Hepatocyte (in vitro differentiated cells): ENCODE measurements at regions not wholly inside any gene's neighbourhood (a gene's known extent, or its start where the extent isn't known, plus 50 kb on each side); places are given as distances from the start of the nearest gene placed in this dataset.

ENCODE experiments used
- DNase-seq: peaks from one replicate; pipeline ENCODE4 v3.0.0-alpha.2; 2016; ENCODE audit warnings: low spot score
- H2AFZ ChIP-seq: fragments of 200-600 bp; sonication (generic); 2 replicates; pipeline ENCODE4 v1.6.0; 2016; ENCODE audit warnings: antibody characterized with exemption, mild to moderate bottlenecking
- H3K27ac ChIP-seq: fragments of 200-600 bp; sonication (generic); 2 replicates; pipeline ENCODE4 v1.5.1; 2016; ENCODE audit warnings: mild to moderate bottlenecking
- H3K27me3 ChIP-seq: fragments of 200-600 bp; sonication (generic); 2 replicates; pipeline ENCODE4 v1.6.1; 2016
- H3K36me3 ChIP-seq: fragments of 200-600 bp; sonication (generic); replicated peaks from 2 replicates; pipeline ENCODE4 v1.5.1; 2016; ENCODE audit warnings: low read depth; ENCODE audit not compliant: insufficient read depth
- H3K4me1 ChIP-seq: fragments of 200-600 bp; sonication (generic); 2 replicates; pipeline ENCODE4 v1.5.1; 2016; ENCODE audit warnings: mild to moderate bottlenecking, moderate library complexity; ENCODE audit not compliant: insufficient read depth
- H3K4me2 ChIP-seq: fragments of 200-600 bp; sonication (generic); 2 replicates; pipeline ENCODE4 v1.6.0; 2016
- H3K4me3 ChIP-seq: fragments of 200-600 bp; sonication (generic); 2 replicates; pipeline ENCODE4 v1.5.1; 2016; ENCODE audit warnings: mild to moderate bottlenecking
- H3K79me2 ChIP-seq: fragments of 200-600 bp; sonication (generic); 2 replicates; pipeline ENCODE4 v1.6.0; 2017; ENCODE audit warnings: mild to moderate bottlenecking
- H3K9me2 ChIP-seq: fragments of 200-600 bp; sonication (generic); replicated peaks from 2 replicates; pipeline ENCODE4 v1.6.0; 2017; ENCODE audit warnings: mild to moderate bottlenecking; ENCODE audit not compliant: insufficient read depth
- H3K9me3 ChIP-seq: fragments of 200-600 bp; sonication (generic); 2 replicates; pipeline ENCODE4 v1.5.1; 2016; ENCODE audit warnings: low read depth, mild to moderate bottlenecking
- H4K20me1 ChIP-seq: fragments of 200-600 bp; sonication (generic); 2 replicates; pipeline ENCODE4 v1.6.0; 2016; ENCODE audit warnings: mild to moderate bottlenecking; ENCODE audit not compliant: insufficient read depth, poor library complexity, severe bottlenecking
- EZH2 ChIP-seq: fragments of 200-600 bp; sonication (generic); IDR thresholded peaks from 2 replicates; pipeline ENCODE4 v1.6.1; 2016; ENCODE audit warnings: antibody characterized with exemption, mild to moderate bottlenecking, borderline replicate concordance
- EZH2phosphoT487 ChIP-seq: fragments of 200-600 bp; sonication (generic); IDR thresholded peaks from one replicate; pipeline ENCODE4 v1.6.1; 2018; ENCODE audit warnings: antibody characterized with exemption, mild to moderate bottlenecking, low read depth, moderate library complexity; ENCODE audit not compliant: unreplicated experiment, severe bottlenecking
- WGBS: methylation state at CpG from one replicate; pipeline ENCODE4 v1.1.6; 2016; ENCODE audit warnings: low lambda C conversion rate; ENCODE audit errors: missing lambda C conversion rate; 5-methylcytosine and 5-hydroxymethylcytosine counted together
- TF ChIP-seq, protein P1 (sequence below): fragments of 200-600 bp; sonication (generic); IDR thresholded peaks from 2 replicates; pipeline ENCODE4 v1.5.1; 2016; ENCODE audit warnings: antibody characterized with exemption, mild to moderate bottlenecking; ENCODE audit not compliant: poor library complexity

- Histone ChIP-seq H3K36me3 (no peaks in the 10 kb centered on the region), H3K27ac (peak overlapping the region; percentile 8), H3K79me2 (no peaks in the 10 kb centered on the region), H3K9me2 (no peaks in the 10 kb centered on the region), H3K4me1 (no peaks in the 10 kb centered on the region), H3K4me2 (no peak overlapping the region), H3K9me3 (no peaks in the 10 kb centered on the region), H3K4me3 (no peak overlapping the region), H2AFZ (no peak overlapping the region), H4K20me1 (no peaks in the 10 kb centered on the region), H3K27me3 (no peaks in the 10 kb centered on the region)
- WGBS, result 67% methylated on average over 2 of the region's 2 CpGs
- TF ChIP-seq EZH2phosphoT487, result no peak
- no peak for DNase-seq
These were observed 780.1 kb downstream of the TUSC7 start for GRCh38 chr3:117489663-117490079.

GRCh38 chr3:117490716-117491115, 781.1 kb downstream of the TUSC7 start:
- Histone ChIP-seq H3K4me1 (no peaks in the 10 kb centered on the region), H3K27me3 (no peaks in the 10 kb centered on the region), H3K27ac (no peak overlapping the region), H3K4me3 (no peak overlapping the region), H3K4me2 (no peak overlapping the region), H3K79me2 (no peaks in the 10 kb centered on the region), H3K9me2 (no peaks in the 10 kb centered on the region), H4K20me1 (no peaks in the 10 kb centered on the region), H3K9me3 (no peaks in the 10 kb centered on the region), H2AFZ (no peak overlapping the region), H3K36me3 (no peaks in the 10 kb centered on the region)
- DNase-seq, result no peak
- 91% methylated on average over 1 of the region's 1 CpG for WGBS
- TF ChIP-seq, protein P1, sequence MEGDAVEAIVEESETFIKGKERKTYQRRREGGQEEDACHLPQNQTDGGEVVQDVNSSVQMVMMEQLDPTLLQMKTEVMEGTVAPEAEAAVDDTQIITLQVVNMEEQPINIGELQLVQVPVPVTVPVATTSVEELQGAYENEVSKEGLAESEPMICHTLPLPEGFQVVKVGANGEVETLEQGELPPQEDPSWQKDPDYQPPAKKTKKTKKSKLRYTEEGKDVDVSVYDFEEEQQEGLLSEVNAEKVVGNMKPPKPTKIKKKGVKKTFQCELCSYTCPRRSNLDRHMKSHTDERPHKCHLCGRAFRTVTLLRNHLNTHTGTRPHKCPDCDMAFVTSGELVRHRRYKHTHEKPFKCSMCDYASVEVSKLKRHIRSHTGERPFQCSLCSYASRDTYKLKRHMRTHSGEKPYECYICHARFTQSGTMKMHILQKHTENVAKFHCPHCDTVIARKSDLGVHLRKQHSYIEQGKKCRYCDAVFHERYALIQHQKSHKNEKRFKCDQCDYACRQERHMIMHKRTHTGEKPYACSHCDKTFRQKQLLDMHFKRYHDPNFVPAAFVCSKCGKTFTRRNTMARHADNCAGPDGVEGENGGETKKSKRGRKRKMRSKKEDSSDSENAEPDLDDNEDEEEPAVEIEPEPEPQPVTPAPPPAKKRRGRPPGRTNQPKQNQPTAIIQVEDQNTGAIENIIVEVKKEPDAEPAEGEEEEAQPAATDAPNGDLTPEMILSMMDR, result no peak
- TF ChIP-seq EZH2phosphoT487 (no peak), EZH2 (no peak)

DNA sequence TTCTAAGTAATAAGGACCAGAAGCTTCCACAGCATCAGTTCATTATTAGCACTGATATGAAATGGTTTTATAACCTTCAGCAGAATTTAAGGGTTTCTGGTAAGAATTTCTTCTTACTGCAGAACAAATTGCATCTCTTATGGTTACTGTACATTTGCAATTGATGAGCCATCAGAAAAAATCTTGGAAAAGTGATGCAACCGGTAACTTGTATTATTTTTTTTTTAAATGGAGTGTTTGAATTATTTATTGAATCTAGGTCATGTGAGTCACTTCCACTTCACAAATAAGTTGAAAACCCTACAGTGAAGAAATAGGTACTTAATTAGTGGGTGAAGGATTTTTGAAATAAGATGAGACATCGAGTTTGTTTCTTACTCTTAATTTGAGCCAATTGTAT, 786.0 kb downstream of the TUSC7 start:
- no peaks in the 10 kb centered on the region for H3K4me1 ChIP-seq
- no peaks in the 10 kb centered on the region for H3K9me3 ChIP-seq
- H3K4me3 ChIP-seq, result no peak overlapping the region
- whole genome bisulfite sequencing, result 94% methylated on average over 2 of the region's 2 CpGs
- H3K79me2 ChIP-seq, result no peaks in the 10 kb centered on the region
- no peaks in the 10 kb centered on the region for H3K36me3 ChIP-seq
- H2AFZ ChIP-seq, result no peak overlapping the region
- no peak for DNase-seq
- H3K27me3 ChIP-seq, result no peaks in the 10 kb centered on the region
- H4K20me1 ChIP-seq, result no peaks in the 10 kb centered on the region
- TF ChIP-seq EZH2 (no peak), EZH2phosphoT487 (no peak)
- TF ChIP-seq, protein P1, result no peak
- H3K4me2 ChIP-seq, result no peak overlapping the region
- H3K27ac ChIP-seq, result no peak overlapping the region
- no peaks in the 10 kb centered on the region for H3K9me2 ChIP-seq

DNA sequence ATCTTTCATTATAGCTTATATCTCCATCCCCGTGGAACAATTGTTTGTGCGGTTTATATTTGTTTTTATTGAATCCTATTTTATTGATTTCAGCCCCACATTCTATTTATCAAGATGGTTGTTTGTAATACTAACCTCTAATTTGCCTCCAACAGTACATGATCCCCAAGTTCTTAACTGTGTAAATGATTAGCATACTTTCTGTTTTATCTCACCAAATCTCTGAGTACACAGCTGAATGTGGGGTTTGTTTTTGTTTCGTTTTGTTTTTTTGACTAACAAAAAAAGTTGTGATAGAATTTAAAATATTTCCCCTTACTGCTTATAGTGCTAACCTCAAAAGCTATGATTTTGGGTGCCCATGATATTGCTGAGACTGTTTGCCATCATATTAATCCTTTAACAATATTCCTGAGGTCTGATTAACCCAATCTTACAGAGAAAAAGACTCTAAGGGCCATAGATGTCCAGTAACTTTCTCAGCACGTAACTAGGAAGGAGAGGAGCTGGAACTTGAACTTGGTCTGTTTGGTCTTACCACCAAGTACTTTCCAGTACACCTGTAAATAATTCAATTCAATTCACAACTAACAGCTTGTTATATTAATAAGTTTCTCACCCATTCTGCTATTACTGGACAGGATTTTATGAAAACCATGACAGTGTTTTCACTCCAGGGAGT, 789.8 kb downstream of the TUSC7 start:
- no peaks in the 10 kb centered on the region for H3K79me2 ChIP-seq
- no peaks in the 10 kb centered on the region for H3K27me3 ChIP-seq
- H3K4me2 ChIP-seq, result no peak overlapping the region
- no peak overlapping the region for H3K4me3 ChIP-seq
- DNase-seq, result no peak
- no peak overlapping the region for H3K27ac ChIP-seq
- TF ChIP-seq EZH2phosphoT487, result no peak
- TF ChIP-seq EZH2, result no peak
- TF ChIP-seq, protein P1, result no peak
- 73% methylated on average over 4 of the region's 4 CpGs for WGBS
- no peaks in the 10 kb centered on the region for H3K9me3 ChIP-seq
- H3K36me3 ChIP-seq, result no peaks in the 10 kb centered on the region
- H3K4me1 ChIP-seq, result no peaks in the 10 kb centered on the region
- no peaks in the 10 kb centered on the region for H4K20me1 ChIP-seq
- H3K9me2 ChIP-seq, result no peaks in the 10 kb centered on the region
- H2AFZ ChIP-seq, result no peak overlapping the region
